Esophagus squamous epithelium (tissue), 4 donors: ENCODE measurements at regions not wholly inside any gene's neighbourhood (a gene's known extent, or its start where the extent isn't known, plus 50 kb on each side); places are given as distances from the start of the nearest gene placed in this dataset.

Experiments used
- CTCF ChIP-seq, 6 experiments: fragments of 450-650 bp in 4 of 6; fragments of 200-600 bp in 2 of 6; sonication (generic) in 2 of 6; IDR thresholded peaks; one replicate each; pipeline ENCODE4 v1.5.1; 2016 to 2019; ENCODE audit warnings: antibody characterized with exemption in 6 of 6, mild to moderate bottlenecking in 4 of 6, moderate library complexity in 4 of 6
- POLR2A ChIP-seq, 4 donors: fragments of 450-650 bp; IDR thresholded peaks; one replicate each; pipeline ENCODE4 v1.6.1; 2017; ENCODE audit warnings: antibody characterized with exemption in 4 of 4, mild to moderate bottlenecking in 4 of 4, moderate library complexity in 3 of 4

GRCh38 chr3:182455011-182455410 is 338.3 kb upstream of the ATP11B start:
- TF ChIP-seq CTCF (IDR thresholded peaks at IDR 0.05) (no peak), POLR2A (IDR thresholded peaks at IDR 0.05) (no peak)
